GM18499 (cell line): ENCODE measurements at regions not wholly inside any gene's neighbourhood (a gene's known extent, or its start where the extent isn't known, plus 50 kb on each side); places are given as distances from the start of the nearest gene placed in this dataset.

Source experiments
- ATAC-seq: cut with Tn5 transposase; IDR thresholded peaks from one replicate; pipeline ENCODE4 v1.9.1; 2021; ENCODE audit warnings: moderate number of reproducible peaks; ENCODE audit not compliant: insufficient read depth, unreplicated experiment

GRCh38 chr21:27314131-27314530 lies 347.2 kb upstream of the ADAMTS5 start:
- ATAC-seq: no peak

- ATAC-seq: no peak
These were observed 340.2 kb upstream of the ADAMTS5 start for GRCh38 chr21:27306791-27307775.

GRCh38 chr21:27306206-27306605 lies 339.3 kb upstream of the ADAMTS5 start:
- ATAC-seq: no peak

- no peak for ATAC-seq
These were observed 334.3 kb upstream of the ADAMTS5 start for GRCh38 chr21:27301220-27301619.

GRCh38 chr21:27300770-27301169 lies 333.9 kb upstream of the ADAMTS5 start:
- no peak for ATAC-seq

- no peak for ATAC-seq
These were observed 331.6 kb upstream of the ADAMTS5 start for GRCh38 chr21:27298465-27298864.

- ATAC-seq: no peak
These were observed 326.4 kb upstream of the ADAMTS5 start for GRCh38 chr21:27293239-27293638.

GRCh38 chr21:27292783-27293182 lies 325.9 kb upstream of the ADAMTS5 start:
- ATAC-seq: no peak

GRCh38 chr21:27292229-27292628 lies 325.3 kb upstream of the ADAMTS5 start:
- no peak for ATAC-seq

GRCh38 chr21:27291006-27291405 lies 324.1 kb upstream of the ADAMTS5 start:
- no peak for ATAC-seq

- ATAC-seq: no peak
These were observed 323.1 kb upstream of the ADAMTS5 start for GRCh38 chr21:27290028-27290427.

- ATAC-seq: no peak
These were observed 319.9 kb upstream of the ADAMTS5 start for GRCh38 chr21:27286760-27287159.

- ATAC-seq: no peak
These were observed 310.2 kb upstream of the ADAMTS5 start for GRCh38 chr21:27277110-27277509.

- ATAC-seq: no peak
These were observed 308.5 kb upstream of the ADAMTS5 start for GRCh38 chr21:27275294-27275927.

- no peak for ATAC-seq
These were observed 302.8 kb upstream of the ADAMTS5 start for GRCh38 chr21:27269644-27270043.

GRCh38 chr21:27268290-27268689 lies 301.4 kb upstream of the ADAMTS5 start:
- ATAC-seq: no peak

- ATAC-seq: no peak
These were observed 299.1 kb upstream of the ADAMTS5 start for GRCh38 chr21:27265949-27266348.

- no peak for ATAC-seq
These were observed 298.6 kb upstream of the ADAMTS5 start for GRCh38 chr21:27265492-27265891.

GRCh38 chr21:27261676-27262075 lies 294.8 kb upstream of the ADAMTS5 start:
- ATAC-seq: no peak

GRCh38 chr21:27260728-27261127 lies 293.8 kb upstream of the ADAMTS5 start:
- no peak for ATAC-seq

- no peak for ATAC-seq
These were observed 292.0 kb upstream of the ADAMTS5 start for GRCh38 chr21:27258742-27259448.
